BE2C (cell line): ENCODE measurements at regions not wholly inside any gene's neighbourhood (a gene's known extent, or its start where the extent isn't known, plus 50 kb on each side); places are given as distances from the start of the nearest gene placed in this dataset.

Experiments used
- DNase-seq: peaks from one replicate; pipeline ENCODE4 v3.0.0-alpha.2; 2020
- H3K27me3 ChIP-seq: fragments of 250-450 bp; sonication (Bioruptor Pico); 2 replicates; pipeline ENCODE4 v1.5.1; 2020; ENCODE audit warnings: mild to moderate bottlenecking
- H3K36me3 ChIP-seq: fragments of 250-450 bp; sonication (Bioruptor Pico); 2 replicates; pipeline ENCODE4 v1.5.1; 2020; ENCODE audit warnings: mild to moderate bottlenecking
- H3K4me1 ChIP-seq: fragments of 250-450 bp; sonication (Bioruptor Pico); 2 replicates; pipeline ENCODE4 v1.5.1; 2020
- H3K4me3 ChIP-seq: 2 replicates; pipeline ENCODE4 v1.5.1; 2011; ENCODE audit warnings: low read depth, low read length
- H3K9me3 ChIP-seq: fragments of 250-450 bp; sonication (Bioruptor Pico); 2 replicates; pipeline ENCODE4 v1.5.1; 2020
- TF ChIP-seq, protein P1 (sequence below): IDR thresholded peaks from 2 replicates; pipeline ENCODE4 v1.5.1; 2012; ENCODE audit warnings: mild to moderate bottlenecking, low read depth, low read length

DNA sequence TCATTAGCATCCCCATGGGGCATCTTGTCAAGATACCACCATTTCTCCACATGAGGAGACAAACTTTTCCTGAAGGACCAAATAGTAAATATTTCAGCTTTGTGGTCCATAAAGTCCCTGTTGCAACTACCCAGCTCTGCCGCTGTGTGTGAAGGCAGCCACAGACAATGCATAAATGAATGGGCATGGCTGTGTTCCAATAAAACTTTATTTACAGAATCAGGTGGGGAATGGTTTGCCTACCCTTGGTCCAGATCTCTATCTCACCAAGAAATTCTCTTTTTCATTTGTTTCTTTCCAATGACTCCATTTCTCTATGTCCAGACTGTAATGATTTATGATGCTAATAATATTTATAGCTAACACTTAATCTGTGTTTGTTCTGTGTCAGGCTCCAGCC is 409.3 kb upstream of the TBX3 start:
- Histone ChIP-seq H3K9me3 (no peaks in the 10 kb centered on the region), H3K4me1 (0 out of 2 replicates have a peak, but pooled peaks cover 2% of the 10 kb centered on the region), H3K4me3 (no peak overlapping the region), H3K27me3 (no peaks in the 10 kb centered on the region), H3K36me3 (no peaks in the 10 kb centered on the region)
- no peak for DNase-seq
- TF ChIP-seq, protein P1, sequence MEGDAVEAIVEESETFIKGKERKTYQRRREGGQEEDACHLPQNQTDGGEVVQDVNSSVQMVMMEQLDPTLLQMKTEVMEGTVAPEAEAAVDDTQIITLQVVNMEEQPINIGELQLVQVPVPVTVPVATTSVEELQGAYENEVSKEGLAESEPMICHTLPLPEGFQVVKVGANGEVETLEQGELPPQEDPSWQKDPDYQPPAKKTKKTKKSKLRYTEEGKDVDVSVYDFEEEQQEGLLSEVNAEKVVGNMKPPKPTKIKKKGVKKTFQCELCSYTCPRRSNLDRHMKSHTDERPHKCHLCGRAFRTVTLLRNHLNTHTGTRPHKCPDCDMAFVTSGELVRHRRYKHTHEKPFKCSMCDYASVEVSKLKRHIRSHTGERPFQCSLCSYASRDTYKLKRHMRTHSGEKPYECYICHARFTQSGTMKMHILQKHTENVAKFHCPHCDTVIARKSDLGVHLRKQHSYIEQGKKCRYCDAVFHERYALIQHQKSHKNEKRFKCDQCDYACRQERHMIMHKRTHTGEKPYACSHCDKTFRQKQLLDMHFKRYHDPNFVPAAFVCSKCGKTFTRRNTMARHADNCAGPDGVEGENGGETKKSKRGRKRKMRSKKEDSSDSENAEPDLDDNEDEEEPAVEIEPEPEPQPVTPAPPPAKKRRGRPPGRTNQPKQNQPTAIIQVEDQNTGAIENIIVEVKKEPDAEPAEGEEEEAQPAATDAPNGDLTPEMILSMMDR = no peak

DNA sequence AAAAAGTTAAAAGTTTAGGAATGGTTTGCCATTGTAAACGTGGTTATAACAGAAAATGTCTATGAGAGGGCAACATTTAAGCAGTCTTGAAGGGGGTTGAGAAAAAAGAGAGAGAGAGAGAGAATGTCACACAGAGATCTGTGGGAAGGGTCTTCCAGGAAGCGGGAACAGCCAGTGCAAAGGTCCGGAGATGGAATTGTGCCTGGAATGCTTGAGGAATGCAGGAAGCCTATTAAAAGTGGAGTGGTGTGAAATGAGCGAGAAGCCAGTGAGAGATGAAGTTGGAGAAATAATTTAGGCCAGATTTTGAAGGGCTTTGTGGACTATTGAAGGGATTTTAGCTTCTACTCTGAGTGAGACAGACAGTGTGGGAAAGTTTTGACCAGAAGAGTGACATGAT is 406.8 kb upstream of the TBX3 start:
- H3K36me3 ChIP-seq = no peaks in the 10 kb centered on the region
- TF ChIP-seq, protein P1 = no peak
- no peaks in the 10 kb centered on the region for H3K27me3 ChIP-seq
- no peak for DNase-seq
- 0 out of 2 replicates have a peak, but pooled peaks cover 2% of the 10 kb centered on the region for H3K4me1 ChIP-seq
- H3K9me3 ChIP-seq = no peaks in the 10 kb centered on the region
- H3K4me3 ChIP-seq = no peak overlapping the region

DNA sequence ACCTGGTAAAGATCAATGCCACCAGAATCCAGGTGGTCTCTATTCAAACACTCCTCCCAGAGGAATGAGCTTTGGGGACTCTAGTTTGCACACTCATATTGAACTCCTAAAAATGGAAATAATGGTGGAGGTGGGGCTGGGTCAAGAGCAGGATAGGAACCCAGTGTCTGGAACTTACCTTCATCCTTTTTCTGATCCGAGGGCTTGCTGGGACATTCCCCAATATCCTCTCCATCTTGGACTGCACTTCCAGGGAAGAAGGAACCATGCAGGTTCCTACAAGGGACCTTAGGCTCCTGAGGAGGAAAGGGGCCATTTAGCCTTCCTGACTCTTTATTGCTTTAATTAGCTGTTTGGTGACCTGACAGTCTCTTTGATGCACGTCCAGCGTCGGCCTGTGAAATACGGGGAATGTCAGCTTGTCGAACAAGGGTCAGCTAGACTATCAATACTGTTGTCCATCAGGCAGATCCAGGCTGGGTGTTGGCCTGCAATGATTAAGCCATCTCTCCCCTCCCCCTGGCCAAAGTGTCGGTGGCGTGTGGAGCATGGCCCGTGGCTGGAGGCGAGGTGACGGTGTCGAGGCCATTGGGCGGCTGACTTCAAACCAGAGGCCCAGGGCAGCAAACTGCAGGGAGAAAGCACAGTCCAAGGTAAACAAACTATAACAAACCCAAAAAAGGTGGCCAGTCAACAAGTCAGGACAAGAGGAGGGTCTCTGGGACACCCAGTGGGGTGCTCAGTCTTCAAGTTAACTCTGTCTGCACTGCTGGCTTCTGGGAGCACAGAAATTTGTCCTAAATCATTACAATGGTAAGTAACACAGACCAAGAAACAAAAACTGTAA is 405.2 kb upstream of the TBX3 start:
- H3K4me3 ChIP-seq = no peak overlapping the region
- H3K27me3 ChIP-seq = no peaks in the 10 kb centered on the region
- no peaks in the 10 kb centered on the region for H3K9me3 ChIP-seq
- DNase-seq = no peak
- H3K36me3 ChIP-seq = no peaks in the 10 kb centered on the region
- TF ChIP-seq, protein P1 = no peak
- H3K4me1 ChIP-seq = peaks cover 5% of the 10 kb centered on the region; the same call in 1 of the 2 replicates

DNA sequence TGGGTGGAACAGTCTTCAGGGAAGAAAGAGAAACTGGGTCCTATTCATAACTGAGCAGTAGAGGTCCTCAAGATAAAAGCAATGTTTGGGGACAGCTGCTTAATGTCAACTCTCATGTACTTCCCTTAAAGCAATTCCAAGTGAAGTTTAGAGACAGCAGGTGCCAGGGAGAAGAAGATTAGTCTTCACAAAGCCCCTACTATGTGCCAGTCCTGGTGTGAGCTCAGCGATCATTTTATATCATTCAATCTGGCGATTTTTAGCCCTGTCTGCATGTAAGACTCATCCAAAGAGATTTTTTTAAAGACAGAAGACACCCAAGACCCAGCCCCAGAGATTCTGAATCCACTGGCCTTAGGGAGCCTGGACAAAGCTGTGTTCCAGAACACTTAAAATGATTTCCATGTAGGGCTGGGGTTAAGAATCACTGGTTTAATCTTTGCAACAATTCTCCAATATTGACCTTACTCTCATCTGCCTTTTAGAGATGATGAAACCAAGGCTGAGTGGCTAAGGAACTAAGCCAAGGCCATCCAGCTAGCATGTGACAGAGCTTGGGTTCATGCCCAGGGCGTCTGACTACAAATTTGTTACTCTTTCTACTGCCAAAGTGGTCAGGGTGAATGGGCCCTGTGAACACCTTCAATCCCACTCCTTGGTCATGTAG is 404.5 kb upstream of the TBX3 start:
- Histone ChIP-seq H3K9me3 (no peaks in the 10 kb centered on the region), H3K4me1 (peaks cover 3% of the 10 kb centered on the region; the same call in 1 of the 2 replicates), H3K27me3 (no peaks in the 10 kb centered on the region), H3K36me3 (no peaks in the 10 kb centered on the region), H3K4me3 (no peak overlapping the region)
- no peak for DNase-seq
- TF ChIP-seq, protein P1 = no peak

DNA sequence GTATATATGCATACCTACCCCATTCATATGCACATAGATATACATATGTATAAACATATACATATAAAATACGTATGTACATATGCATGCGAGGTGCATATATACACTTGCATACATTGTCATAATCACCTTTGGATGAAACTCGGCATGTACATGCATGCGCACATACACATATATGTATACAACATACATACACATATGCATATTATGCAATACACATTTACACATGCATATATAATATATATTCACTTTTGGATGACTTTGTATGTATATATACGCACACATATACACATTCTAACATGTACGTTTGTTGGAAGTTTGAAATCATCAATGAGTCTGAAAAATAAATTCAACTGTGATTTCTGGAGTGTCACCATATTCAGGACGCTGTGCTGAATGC is 401.6 kb upstream of the TBX3 start:
- H3K27me3 ChIP-seq = no peaks in the 10 kb centered on the region
- no peaks in the 10 kb centered on the region for H3K9me3 ChIP-seq
- no peaks in the 10 kb centered on the region for H3K36me3 ChIP-seq
- TF ChIP-seq, protein P1 = no peak
- no peak overlapping the region for H3K4me3 ChIP-seq
- H3K4me1 ChIP-seq = peaks cover 3% of the 10 kb centered on the region; the same call in 1 of the 2 replicates
- no peak for DNase-seq

DNA sequence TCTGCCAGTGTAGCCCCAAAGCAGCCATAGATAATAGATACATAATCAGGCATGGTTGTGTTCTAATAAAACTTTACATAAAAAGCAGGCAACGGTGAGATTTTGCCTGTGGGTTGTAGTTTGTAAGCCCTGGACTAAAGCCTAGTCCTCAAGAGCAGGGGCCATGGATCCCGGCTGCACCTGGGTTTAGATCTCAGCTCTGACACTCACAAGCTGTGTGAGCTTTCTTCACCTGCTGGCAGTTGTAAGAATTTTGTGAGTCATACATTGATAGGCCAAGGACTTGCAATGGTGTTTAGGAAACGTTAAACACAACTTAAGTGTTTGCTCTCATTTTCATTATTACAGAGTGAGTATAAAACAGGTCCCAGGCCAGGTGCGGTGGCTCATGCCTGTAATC is 395.8 kb upstream of the TBX3 start:
- no peaks in the 10 kb centered on the region for H3K36me3 ChIP-seq
- TF ChIP-seq, protein P1 = no peak
- no peak for DNase-seq
- H3K4me3 ChIP-seq = no peak overlapping the region
- peaks cover 3% of the 10 kb centered on the region for H3K4me1 ChIP-seq
- no peaks in the 10 kb centered on the region for H3K9me3 ChIP-seq
- no peaks in the 10 kb centered on the region for H3K27me3 ChIP-seq
